Activated naive CD8-positive, alpha-beta T cell treated with anti-CD3 and anti-CD28 coated beads, Interleukin-2, amount 10 ng/mL, durations not matched to agents 7 days and 5 days (primary cell): ENCODE measurements at regions not wholly inside any gene's neighbourhood (a gene's known extent, or its start where the extent isn't known, plus 50 kb on each side); places are given as distances from the start of the nearest gene placed in this dataset.

Experiments used
- ATAC-seq: fragments of 150-1000 bp; cut with Tn5 transposase; one replicate; pipeline ENCODE4 v1.10.0; 2021; ENCODE audit warnings: low read depth, moderate library complexity
- POLR2A ChIA-PET: fragments of 350-600 bp; sonication (Branson Sonifier 250); formaldehyde crosslinking; loops from one replicate; lab custom pipeline; 2021; ENCODE audit warnings: antibody characterized with exemption; lab: Charles Lee
- DNase-seq: peaks from one replicate; pipeline ENCODE4 v3.0.0; 2021
- H3K27ac Mint-ChIP-seq: one replicate; pipeline ENCODE4 v1.8.0; 2022; ENCODE audit warnings: mild to moderate bottlenecking, mixed read lengths
- H3K27me3 Mint-ChIP-seq: one replicate; pipeline ENCODE4 v1.8.0; 2022; ENCODE audit warnings: mild to moderate bottlenecking, moderate library complexity, mixed read lengths
- H3K36me3 Mint-ChIP-seq: one replicate; pipeline ENCODE4 v1.8.0; 2021; ENCODE audit warnings: mild to moderate bottlenecking, mixed read lengths
- H3K4me1 Mint-ChIP-seq: one replicate; pipeline ENCODE4 v1.8.0; 2021; ENCODE audit warnings: mixed read lengths
- H3K4me3 Mint-ChIP-seq: one replicate; pipeline ENCODE4 v1.8.0; 2022; ENCODE audit warnings: mild to moderate bottlenecking, moderate library complexity, mixed read lengths
- H3K9me3 Mint-ChIP-seq: one replicate; pipeline ENCODE4 v1.8.0; 2021; ENCODE audit warnings: mixed read lengths

- no peak for DNase-seq
Measured at GRCh38 chr10:131727560-131727959, 173.2 kb upstream of the PPP2R2D start.

GRCh38 chr10:131728286-131729228 is 172.3 kb upstream of the PPP2R2D start:
- H3K4me1 Mint-ChIP-seq, result no peaks in the 10 kb centered on the region
- H3K27ac Mint-ChIP-seq, result no peak overlapping the region
- H3K4me3 Mint-ChIP-seq, result no peak overlapping the region
- H3K36me3 Mint-ChIP-seq, result no peaks in the 10 kb centered on the region
- H3K9me3 Mint-ChIP-seq, result no peaks in the 10 kb centered on the region
- POLR2A ChIA-PET, result no interaction called here
- no peaks in the 10 kb centered on the region for H3K27me3 Mint-ChIP-seq
- DNase-seq, result no peak
- no peak for ATAC-seq

More at GRCh38 chr10:131727560-131727959, 173.2 kb upstream of the PPP2R2D start:
- no peak overlapping the region for H3K4me3 Mint-ChIP-seq
- ATAC-seq, result no peak
- no peaks in the 10 kb centered on the region for H3K4me1 Mint-ChIP-seq
- no peak overlapping the region for H3K27ac Mint-ChIP-seq
- no peaks in the 10 kb centered on the region for H3K9me3 Mint-ChIP-seq
- POLR2A ChIA-PET, result no interaction called here
- no peaks in the 10 kb centered on the region for H3K36me3 Mint-ChIP-seq
- H3K27me3 Mint-ChIP-seq, result no peaks in the 10 kb centered on the region

GRCh38 chr10:131729361-131729760 is 171.4 kb upstream of the PPP2R2D start:
- Mint-ChIP-seq H3K27ac (no peak overlapping the region), H3K36me3 (no peaks in the 10 kb centered on the region), H3K27me3 (no peaks in the 10 kb centered on the region), H3K9me3 (no peaks in the 10 kb centered on the region), H3K4me3 (no peak overlapping the region), H3K4me1 (no peaks in the 10 kb centered on the region)
- POLR2A ChIA-PET, result no interaction called here
- no peak for DNase-seq
- ATAC-seq, result no peak

- ATAC-seq, result no peak
- Mint-ChIP-seq H3K27me3 (no peaks in the 10 kb centered on the region), H3K4me3 (no peak overlapping the region), H3K9me3 (no peaks in the 10 kb centered on the region), H3K4me1 (no peaks in the 10 kb centered on the region), H3K36me3 (no peaks in the 10 kb centered on the region), H3K27ac (no peak overlapping the region)
- POLR2A ChIA-PET, result no interaction called here
- DNase-seq, result no peak
Measured at GRCh38 chr10:131729938-131730660, 170.7 kb upstream of the PPP2R2D start.

GRCh38 chr10:131730771-131731497 is 169.9 kb upstream of the PPP2R2D start:
- Mint-ChIP-seq H3K4me1 (no peaks in the 10 kb centered on the region), H3K27me3 (no peaks in the 10 kb centered on the region), H3K9me3 (no peaks in the 10 kb centered on the region), H3K36me3 (no peaks in the 10 kb centered on the region), H3K27ac (no peak overlapping the region), H3K4me3 (no peak overlapping the region)
- DNase-seq (no peak), ATAC-seq (no peak)
- POLR2A ChIA-PET, result no interaction called here

- H3K4me1 Mint-ChIP-seq, result no peaks in the 10 kb centered on the region
- no peaks in the 10 kb centered on the region for H3K27me3 Mint-ChIP-seq
- no peak for ATAC-seq
- no peaks in the 10 kb centered on the region for H3K9me3 Mint-ChIP-seq
- no peak overlapping the region for H3K4me3 Mint-ChIP-seq
- H3K36me3 Mint-ChIP-seq, result no peaks in the 10 kb centered on the region
- no peak overlapping the region for H3K27ac Mint-ChIP-seq
- no peak for DNase-seq
- POLR2A ChIA-PET, result no interaction called here
Measured at GRCh38 chr10:131731780-131732630, 168.8 kb upstream of the PPP2R2D start.

- ATAC-seq (no peak), DNase-seq (no peak)
- H3K27me3 Mint-ChIP-seq, result no peaks in the 10 kb centered on the region
- no peak overlapping the region for H3K27ac Mint-ChIP-seq
- H3K36me3 Mint-ChIP-seq, result no peaks in the 10 kb centered on the region
- no peak overlapping the region for H3K4me3 Mint-ChIP-seq
- H3K4me1 Mint-ChIP-seq, result no peaks in the 10 kb centered on the region
- POLR2A ChIA-PET, result no interaction called here
- no peaks in the 10 kb centered on the region for H3K9me3 Mint-ChIP-seq
Measured at GRCh38 chr10:131732631-131733127, 168.1 kb upstream of the PPP2R2D start.

GRCh38 chr10:131733596-131733995 is 167.2 kb upstream of the PPP2R2D start:
- Mint-ChIP-seq H3K9me3 (no peaks in the 10 kb centered on the region), H3K36me3 (no peaks in the 10 kb centered on the region), H3K27ac (no peak overlapping the region), H3K4me1 (no peaks in the 10 kb centered on the region), H3K4me3 (no peak overlapping the region), H3K27me3 (no peaks in the 10 kb centered on the region)
- no peak for ATAC-seq
- DNase-seq, result no peak
- POLR2A ChIA-PET, result no interaction called here

- POLR2A ChIA-PET, result no interaction called here
- H3K27me3 Mint-ChIP-seq, result peaks cover 2% of the 10 kb centered on the region
- no peaks in the 10 kb centered on the region for H3K4me1 Mint-ChIP-seq
- no peak overlapping the region for H3K27ac Mint-ChIP-seq
- no peaks in the 10 kb centered on the region for H3K36me3 Mint-ChIP-seq
- DNase-seq (no peak), ATAC-seq (no peak)
- H3K4me3 Mint-ChIP-seq, result no peak overlapping the region
- H3K9me3 Mint-ChIP-seq, result no peaks in the 10 kb centered on the region
Measured at GRCh38 chr10:131735577-131735976, 165.2 kb upstream of the PPP2R2D start.

- Mint-ChIP-seq H3K4me3 (no peak overlapping the region), H3K27me3 (peaks cover 2% of the 10 kb centered on the region), H3K9me3 (no peaks in the 10 kb centered on the region), H3K4me1 (no peaks in the 10 kb centered on the region), H3K27ac (no peak overlapping the region), H3K36me3 (no peaks in the 10 kb centered on the region)
- POLR2A ChIA-PET, result no interaction called here
- ATAC-seq (no peak), DNase-seq (no peak)
Measured at GRCh38 chr10:131736321-131736980, 164.4 kb upstream of the PPP2R2D start.

GRCh38 chr10:131737543-131738395 is 163.0 kb upstream of the PPP2R2D start:
- H3K27me3 Mint-ChIP-seq, result peaks cover 2% of the 10 kb centered on the region
- ATAC-seq, result no peak
- no peak overlapping the region for H3K27ac Mint-ChIP-seq
- H3K4me3 Mint-ChIP-seq, result no peak overlapping the region
- H3K9me3 Mint-ChIP-seq, result no peaks in the 10 kb centered on the region
- H3K36me3 Mint-ChIP-seq, result no peaks in the 10 kb centered on the region
- POLR2A ChIA-PET, result no interaction called here
- DNase-seq, result no peak
- H3K4me1 Mint-ChIP-seq, result no peaks in the 10 kb centered on the region

GRCh38 chr10:131738396-131738735 is 162.4 kb upstream of the PPP2R2D start:
- DNase-seq, result no peak
- ATAC-seq, result no peak
- POLR2A ChIA-PET, result no interaction called here

More at GRCh38 chr10:131738396-131738735, 162.4 kb upstream of the PPP2R2D start:
- no peaks in the 10 kb centered on the region for H3K4me1 Mint-ChIP-seq
- no peak overlapping the region for H3K27ac Mint-ChIP-seq
- H3K9me3 Mint-ChIP-seq, result no peaks in the 10 kb centered on the region
- H3K4me3 Mint-ChIP-seq, result no peak overlapping the region
- peaks cover 2% of the 10 kb centered on the region for H3K27me3 Mint-ChIP-seq
- no peaks in the 10 kb centered on the region for H3K36me3 Mint-ChIP-seq
